CD4-positive, alpha-beta memory T cell (primary cell): ENCODE measurements at regions not wholly inside any gene's neighbourhood (a gene's known extent, or its start where the extent isn't known, plus 50 kb on each side); places are given as distances from the start of the nearest gene placed in this dataset.

Experiments
- CTCF ChIA-PET: fragments of 350-600 bp; sonication (Branson Sonifier 250); formaldehyde crosslinking; loops from one replicate; lab custom pipeline; 2021; ENCODE audit warnings: inconsistent platforms; ENCODE audit not compliant: partially characterized antibody; lab: Charles Lee
- POLR2A ChIA-PET: fragments of 350-600 bp; sonication (Branson Sonifier 250); formaldehyde crosslinking; loops from one replicate; lab custom pipeline; 2021; ENCODE audit not compliant: partially characterized antibody; lab: Charles Lee
- DNase-seq, 5 donors: peaks; one replicate each; pipeline versions ENCODE4 v3.0.0 to v3.0.0-alpha.2; 2020 to 2022; ENCODE audit warnings: mixed read lengths in 1 of 5
- H3K27ac ChIP-seq: one replicate; pipeline ENCODE4 v1.7.0; 2013; ENCODE audit warnings: low read depth, low read length
- H3K27me3 ChIP-seq: 2 replicates; pipeline ENCODE4 v1.7.0; 2013; ENCODE audit warnings: mild to moderate bottlenecking, low read length, moderate library complexity; ENCODE audit not compliant: insufficient read depth
- H3K36me3 ChIP-seq: 2 replicates; pipeline ENCODE4 v1.7.0; 2013; ENCODE audit warnings: mild to moderate bottlenecking, low read length, moderate library complexity; ENCODE audit not compliant: insufficient read depth
- H3K4me1 ChIP-seq: 2 replicates; pipeline ENCODE4 v1.7.0; 2013; ENCODE audit warnings: mild to moderate bottlenecking, low read length, moderate library complexity; ENCODE audit not compliant: insufficient read depth
- H3K4me3 ChIP-seq, 2 donors: one replicate each; pipeline ENCODE4 v1.7.0; 2013; ENCODE audit warnings: low read length in 2 of 2, mild to moderate bottlenecking in 1 of 2
- H3K9me3 ChIP-seq, 2 donors: one replicate each; pipeline ENCODE4 v1.7.0; 2013; ENCODE audit warnings: low read length in 2 of 2, control low read depth in 1 of 2; ENCODE audit not compliant: control insufficient read depth in 1 of 2
- H3K27ac Mint-ChIP-seq, 7 donors: one replicate each; pipeline ENCODE4 v1.8.0; 2020 to 2021; ENCODE audit warnings: mixed read lengths in 7 of 7, mild to moderate bottlenecking in 6 of 7, inconsistent platforms in 3 of 7, moderate library complexity in 3 of 7
- H3K27me3 Mint-ChIP-seq, 2 donors: one replicate each; pipeline ENCODE4 v1.8.0; 2020 to 2021; ENCODE audit warnings: mixed read lengths in 2 of 2
- H3K36me3 Mint-ChIP-seq, 2 donors: one replicate each; pipeline ENCODE4 v1.8.0; 2020 to 2021; ENCODE audit warnings: mixed read lengths in 2 of 2, inconsistent platforms in 1 of 2, mild to moderate bottlenecking in 1 of 2
- H3K4me1 Mint-ChIP-seq, 4 donors: one replicate each; pipeline ENCODE4 v1.8.0; 2020 to 2021; ENCODE audit warnings: mixed read lengths in 4 of 4, mild to moderate bottlenecking in 1 of 4
- H3K4me3 Mint-ChIP-seq, 8 donors: one replicate each; pipeline ENCODE4 v1.8.0; 2020 to 2021; ENCODE audit warnings: mixed read lengths in 8 of 8, mild to moderate bottlenecking in 7 of 8, moderate library complexity in 6 of 8, inconsistent platforms in 3 of 8
- H3K9me3 Mint-ChIP-seq, 8 donors: one replicate each; pipeline ENCODE4 v1.8.0; 2020 to 2021; ENCODE audit warnings: mixed read lengths in 8 of 8, mild to moderate bottlenecking in 5 of 8, inconsistent platforms in 3 of 8, moderate library complexity in 1 of 8
- intact Hi-C: fragments of 100-400 bp; cut with micrococcal nuclease; formaldehyde crosslinking; loops from one replicate; pipeline ENCODE4 v1.15.1; 2023

DNA sequence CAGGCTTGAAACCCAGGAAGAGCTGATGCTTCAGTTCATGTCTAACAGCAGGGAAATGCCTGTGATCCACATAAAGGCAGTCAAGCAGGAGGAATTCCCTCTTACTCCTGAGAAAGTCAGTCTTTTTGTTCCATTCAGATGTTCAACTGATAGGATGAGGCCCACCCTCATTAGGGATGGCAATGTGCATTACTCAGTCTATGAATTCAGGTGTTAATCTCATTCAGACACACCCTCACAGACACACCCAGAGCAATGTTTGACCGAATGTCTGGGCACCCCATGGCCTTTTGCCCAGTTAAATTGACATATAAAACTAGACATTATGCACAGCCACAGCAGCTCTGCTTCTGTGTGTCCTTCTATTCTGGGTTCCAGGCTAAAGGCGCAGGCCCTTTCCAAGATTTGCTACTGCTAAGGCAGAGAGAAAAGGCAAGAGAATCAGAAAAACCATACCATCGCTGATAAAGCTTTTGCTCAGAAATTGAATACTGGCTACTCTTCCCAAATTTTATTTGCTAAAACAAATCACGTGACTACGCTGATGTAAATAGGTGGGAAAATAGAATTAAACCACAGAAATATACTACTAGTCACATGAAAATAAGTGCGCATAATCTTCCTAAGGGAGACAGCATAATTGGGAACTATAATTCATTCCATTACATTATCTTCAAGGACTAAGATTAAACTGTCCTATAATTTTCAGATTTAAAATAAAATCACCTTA, 625.0 kb upstream of the MAN1A1 start:
- no peak overlapping the region for H3K27ac Mint-ChIP-seq
- H3K36me3 Mint-ChIP-seq: no peaks in the 10 kb centered on the region
- H3K4me1 Mint-ChIP-seq: peaks cover 0 to 3% (median 0%) of the 10 kb centered on the region in 4 donors
- Histone ChIP-seq H3K4me1 (no peaks in the 10 kb centered on the region), H3K4me3 (no peak overlapping the region), H3K9me3 (no peaks in the 10 kb centered on the region), H3K27me3 (no peaks in the 10 kb centered on the region), H3K27ac (no peak overlapping the region), H3K36me3 (no peaks in the 10 kb centered on the region)
- no peak overlapping the region for H3K4me3 Mint-ChIP-seq
- no peaks in the 10 kb centered on the region for H3K27me3 Mint-ChIP-seq
- intact Hi-C loops: loop anchor here (5.0 kb wide), 1 partner anchor 642 kb away; no protein-coding TSS in a partner anchor
- no peak for DNase-seq
- H3K9me3 Mint-ChIP-seq: no peaks in the 10 kb centered on the region
- CTCF ChIA-PET: no interaction called here
- POLR2A ChIA-PET: no interaction called here

DNA sequence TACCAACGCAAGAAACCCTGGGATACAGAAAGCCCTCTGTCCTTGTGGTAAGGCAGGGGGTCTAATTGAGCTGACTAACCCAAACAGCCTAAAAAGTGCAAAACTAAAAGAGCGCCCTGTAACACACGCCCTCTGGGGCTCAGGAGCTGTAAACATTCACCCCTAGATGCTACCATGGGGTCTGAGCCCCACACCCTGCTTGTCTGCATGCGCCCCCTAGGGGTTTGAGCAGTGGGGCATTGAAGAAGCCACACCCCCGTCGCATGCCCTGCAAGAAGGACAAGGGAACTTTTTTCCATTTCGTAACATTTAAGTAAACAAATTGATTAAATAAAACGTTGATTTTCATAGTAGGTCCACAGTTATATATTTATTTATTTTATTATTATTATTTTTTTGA, 616.9 kb upstream of the MAN1A1 start:
- ChIA-PET POLR2A (no interaction called here), CTCF (no interaction called here)
- H3K9me3 Mint-ChIP-seq: no peaks in the 10 kb centered on the region
- intact Hi-C loops: no loop called here
- H3K4me3 ChIP-seq: no peak overlapping the region
- peaks cover 0 to 2% of the 10 kb centered on the region in 2 donors for H3K27me3 Mint-ChIP-seq
- H3K4me3 Mint-ChIP-seq: no peak overlapping the region
- no peaks in the 10 kb centered on the region for H3K9me3 ChIP-seq
- H3K27ac Mint-ChIP-seq: no peak overlapping the region
- no peaks in the 10 kb centered on the region for H3K4me1 ChIP-seq
- H3K27me3 ChIP-seq: no peaks in the 10 kb centered on the region
- no peaks in the 10 kb centered on the region for H3K36me3 ChIP-seq
- H3K4me1 Mint-ChIP-seq: no peaks in the 10 kb centered on the region
- H3K36me3 Mint-ChIP-seq: no peaks in the 10 kb centered on the region
- no peak overlapping the region for H3K27ac ChIP-seq
- no peak for DNase-seq

DNA sequence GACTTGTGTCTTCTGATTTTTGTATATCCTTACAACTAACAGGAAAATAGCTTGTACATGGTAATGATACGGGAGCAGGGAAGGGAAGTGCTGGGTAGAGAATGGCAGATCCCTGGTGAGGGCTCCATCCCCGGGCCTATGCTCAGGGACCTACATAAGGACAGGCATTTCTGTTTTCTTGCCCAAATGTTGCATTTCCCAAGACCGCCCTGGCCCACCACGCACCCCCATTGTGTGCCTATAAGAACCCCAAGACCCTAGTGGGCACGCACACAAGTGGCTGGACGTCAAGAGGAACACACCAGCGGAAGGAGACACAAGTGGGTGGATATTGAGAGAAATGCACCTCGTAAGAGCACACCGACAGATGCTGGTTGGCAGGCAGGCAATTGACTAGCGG, 616.3 kb upstream of the MAN1A1 start:
- Mint-ChIP-seq H3K36me3 (no peaks in the 10 kb centered on the region), H3K27me3 (peaks cover 0 to 2% of the 10 kb centered on the region in 2 donors), H3K4me3 (no peak overlapping the region), H3K9me3 (no peaks in the 10 kb centered on the region), H3K4me1 (no peaks in the 10 kb centered on the region), H3K27ac (no peak overlapping the region)
- H3K36me3 ChIP-seq: no peaks in the 10 kb centered on the region
- no peaks in the 10 kb centered on the region for H3K4me1 ChIP-seq
- H3K27me3 ChIP-seq: no peaks in the 10 kb centered on the region
- no peaks in the 10 kb centered on the region for H3K9me3 ChIP-seq
- H3K4me3 ChIP-seq: no peak overlapping the region
- no peak for DNase-seq
- ChIA-PET CTCF (no interaction called here), POLR2A (no interaction called here)
- no peak overlapping the region for H3K27ac ChIP-seq
- intact Hi-C loops: no loop called here

DNA sequence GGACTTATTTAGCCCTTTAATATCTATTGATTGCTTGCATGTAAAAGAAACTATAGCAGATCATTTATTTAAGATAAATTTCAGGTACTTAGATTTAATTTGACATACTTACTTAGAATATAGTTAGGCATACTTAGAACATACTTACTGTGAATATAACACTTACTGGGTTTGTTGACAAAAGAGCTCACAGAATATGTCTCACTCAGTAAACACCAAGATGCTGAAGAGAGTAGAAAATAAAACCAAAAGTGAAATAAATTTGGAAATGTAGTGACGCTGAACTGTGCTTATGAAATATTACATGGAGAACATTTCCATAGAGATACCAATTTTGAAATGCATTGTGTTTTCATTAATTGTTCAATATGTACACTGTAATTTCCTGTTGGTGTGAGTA, 615.4 kb upstream of the MAN1A1 start:
- Mint-ChIP-seq H3K27me3 (peaks cover 0 to 2% of the 10 kb centered on the region in 2 donors), H3K27ac (no peak overlapping the region), H3K4me3 (no peak overlapping the region), H3K9me3 (no peaks in the 10 kb centered on the region), H3K4me1 (no peaks in the 10 kb centered on the region), H3K36me3 (no peaks in the 10 kb centered on the region)
- H3K4me1 ChIP-seq: no peaks in the 10 kb centered on the region
- ChIA-PET POLR2A (no interaction called here), CTCF (no interaction called here)
- H3K36me3 ChIP-seq: no peaks in the 10 kb centered on the region
- no peaks in the 10 kb centered on the region for H3K9me3 ChIP-seq
- H3K27ac ChIP-seq: no peak overlapping the region
- no peak for DNase-seq
- H3K4me3 ChIP-seq: no peak overlapping the region
- intact Hi-C loops: no loop called here
- no peaks in the 10 kb centered on the region for H3K27me3 ChIP-seq

DNA sequence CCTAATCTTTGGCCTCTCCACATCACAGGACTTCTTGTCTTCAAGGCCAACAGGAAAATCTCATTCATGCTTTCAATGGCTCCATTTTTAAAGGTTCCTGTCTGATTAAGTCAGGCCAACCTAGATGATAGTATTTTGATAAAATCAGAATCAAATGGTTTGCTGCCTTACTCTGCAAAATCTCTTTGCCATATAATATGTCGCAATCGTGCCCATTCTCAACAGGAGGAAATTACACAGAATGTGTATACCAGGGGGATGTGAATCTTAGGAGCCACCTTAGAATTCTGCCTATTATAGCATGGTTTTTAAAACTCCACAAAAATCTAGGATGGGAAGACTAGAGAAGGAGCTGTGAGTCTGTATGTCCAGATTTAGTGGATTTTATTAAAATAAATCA, 612.9 kb upstream of the MAN1A1 start:
- no peak overlapping the region for H3K27ac Mint-ChIP-seq
- DNase-seq: no peak
- POLR2A ChIA-PET: no interaction called here
- no peaks in the 10 kb centered on the region for H3K36me3 Mint-ChIP-seq
- Histone ChIP-seq H3K9me3 (no peaks in the 10 kb centered on the region), H3K27ac (no peak overlapping the region), H3K27me3 (no peaks in the 10 kb centered on the region), H3K4me1 (no peaks in the 10 kb centered on the region), H3K4me3 (no peak overlapping the region), H3K36me3 (no peaks in the 10 kb centered on the region)
- CTCF ChIA-PET: no interaction called here
- H3K27me3 Mint-ChIP-seq: peaks cover 0 to 2% of the 10 kb centered on the region in 2 donors
- intact Hi-C loops: no loop called here
- no peaks in the 10 kb centered on the region for H3K4me1 Mint-ChIP-seq
- no peak overlapping the region for H3K4me3 Mint-ChIP-seq
- H3K9me3 Mint-ChIP-seq: no peaks in the 10 kb centered on the region

DNA sequence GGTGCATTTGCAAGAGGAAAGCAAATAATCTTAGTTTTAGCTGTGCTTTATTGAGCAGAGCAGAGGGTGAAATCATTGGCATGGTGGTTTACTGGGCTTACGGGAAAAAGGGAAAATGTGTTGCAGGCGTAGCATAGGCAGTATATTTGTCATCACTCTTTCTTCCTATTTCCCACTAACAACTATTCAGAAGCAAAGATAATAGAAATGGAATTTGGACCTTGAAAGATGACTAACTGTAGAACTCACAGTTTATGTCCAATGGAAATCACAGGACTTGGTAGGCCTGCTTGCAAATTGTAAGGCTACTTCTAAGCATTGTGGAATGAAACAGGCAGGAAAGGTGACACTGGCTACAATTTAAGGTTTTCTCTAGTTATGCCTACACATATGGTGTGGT, 611.9 kb upstream of the MAN1A1 start:
- no peak for DNase-seq
- H3K27me3 Mint-ChIP-seq: peaks cover 0 to 2% of the 10 kb centered on the region in 2 donors
- no peaks in the 10 kb centered on the region for H3K4me1 Mint-ChIP-seq
- H3K27ac ChIP-seq: no peak overlapping the region
- ChIA-PET CTCF (no interaction called here), POLR2A (no interaction called here)
- no peak overlapping the region for H3K27ac Mint-ChIP-seq
- intact Hi-C loops: no loop called here
- no peaks in the 10 kb centered on the region for H3K9me3 Mint-ChIP-seq
- H3K27me3 ChIP-seq: no peaks in the 10 kb centered on the region
- no peak overlapping the region for H3K4me3 ChIP-seq
- no peak overlapping the region for H3K4me3 Mint-ChIP-seq
- no peaks in the 10 kb centered on the region for H3K4me1 ChIP-seq
- no peaks in the 10 kb centered on the region for H3K36me3 Mint-ChIP-seq
- H3K36me3 ChIP-seq: no peaks in the 10 kb centered on the region
- H3K9me3 ChIP-seq: no peaks in the 10 kb centered on the region

DNA sequence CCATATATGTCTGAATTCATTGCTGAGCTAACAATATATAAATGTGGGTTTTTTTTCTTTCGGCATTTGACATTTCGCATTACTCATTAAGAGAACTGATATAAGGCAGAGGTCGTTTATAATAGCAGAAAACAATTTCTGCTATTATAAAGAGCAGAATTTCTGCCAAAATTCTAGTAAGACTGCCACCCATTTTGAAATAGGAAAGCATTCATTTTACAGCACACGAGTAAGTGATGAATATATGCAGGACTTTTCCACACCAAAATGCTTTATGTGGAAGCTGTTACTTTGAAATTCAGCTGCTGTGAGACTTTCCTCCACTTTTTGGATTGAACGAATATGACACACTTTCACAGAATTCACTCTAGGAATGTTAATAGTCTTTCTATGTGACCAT, 610.9 kb upstream of the MAN1A1 start:
- DNase-seq: no peak
- no peak overlapping the region for H3K4me3 Mint-ChIP-seq
- Histone ChIP-seq H3K4me1 (no peaks in the 10 kb centered on the region), H3K27ac (no peak overlapping the region), H3K36me3 (no peaks in the 10 kb centered on the region), H3K27me3 (no peaks in the 10 kb centered on the region), H3K9me3 (no peaks in the 10 kb centered on the region), H3K4me3 (no peak overlapping the region)
- ChIA-PET CTCF (no interaction called here), POLR2A (no interaction called here)
- intact Hi-C loops: no loop called here
- H3K4me1 Mint-ChIP-seq: no peaks in the 10 kb centered on the region
- H3K36me3 Mint-ChIP-seq: no peaks in the 10 kb centered on the region
- H3K9me3 Mint-ChIP-seq: no peaks in the 10 kb centered on the region
- peaks cover 0 to 1% of the 10 kb centered on the region in 2 donors for H3K27me3 Mint-ChIP-seq
- no peak overlapping the region for H3K27ac Mint-ChIP-seq
